K562 (cell line): ENCODE measurements at regions not wholly inside any gene's neighbourhood (a gene's known extent, or its start where the extent isn't known, plus 50 kb on each side); places are given as distances from the start of the nearest gene placed in this dataset.

Source experiments
- ATAC-seq: fragments of 200-7000 bp; cut with Tn5 transposase; 3 replicates; pipeline ENCODE4 v1.9.1; 2020; ENCODE audit warnings: moderate library complexity
- BruUV-seq: library from RNA; stranded (reverse); fragments of 400-500 nt; replicated peaks from 2 replicates; lab custom pipeline; 2021; lab: Mats Ljungman, UMichigan
- CTCF ChIA-PET: fragments of 300-600 bp; formaldehyde crosslinking; extraction: SDS; loops from one replicate; lab custom pipeline; 2021; ENCODE audit warnings: low intra/inter-chr PET ratio; lab: Yijun Ruan, JAX
- POLR2A ChIA-PET: fragments of 300-600, 350-650 bp; sonication (Branson Sonifier 250); formaldehyde crosslinking; extraction: SDS; loops from one replicate; lab custom pipeline; 2021; ENCODE audit warnings: antibody characterized with exemption, inconsistent platforms; lab: Yijun Ruan, JAX
- DNase-seq, 4 experiments: peaks; one replicate each; pipeline versions ENCODE4 v3.0.0 to v3.0.0-alpha.2; 2011 to 2018; ENCODE audit warnings: low spot score in 3 of 4, mixed read lengths in 3 of 4; ENCODE audit errors: extremely low read depth in 1 of 4
- FAIRE-seq: peaks from 2 replicates; lab custom pipeline; 2011; peaks lifted over from hg19 to GRCh38; lab: Jason Lieb, UNC
- H2AFZ ChIP-seq: 2 replicates; pipeline ENCODE4 v1.6.0; 2011; ENCODE audit warnings: low read depth, low read length, control low read depth, inconsistent platforms
- H3K27ac ChIP-seq: fragments of 200-600 bp; 3 replicates; pipeline ENCODE4 v1.8.0; 2011; ENCODE audit warnings: low read depth, mild to moderate bottlenecking, control low read depth, inconsistent platforms, low read length, moderate library complexity, mixed read lengths; ENCODE audit errors: extremely low read depth
- H3K27me3 ChIP-seq, 2 experiments: fragments of 300-600 bp in 1 of 2; 2 replicates in 1 of 2; 3 replicates in 1 of 2; pipeline versions ENCODE4 v1.6.0 to v1.8.0; 2011; ENCODE audit warnings: inconsistent platforms in 2 of 2, low read length in 2 of 2, mild to moderate bottlenecking in 1 of 2, mixed read lengths in 1 of 2, moderate library complexity in 1 of 2; ENCODE audit not compliant: control insufficient read depth in 2 of 2, insufficient read depth in 2 of 2
- H3K36me3 ChIP-seq: fragments of 300-600 bp; 3 replicates; pipeline ENCODE4 v1.8.0; 2011; ENCODE audit warnings: mild to moderate bottlenecking, low read length, inconsistent platforms; ENCODE audit not compliant: control insufficient read depth, insufficient read depth
- H3K4me1 ChIP-seq, 2 experiments: fragments of 200-600 bp in 1 of 2; replicated peaks in 1 of 2; 2 replicates in 1 of 2; 3 replicates in 1 of 2; pipeline versions ENCODE4 v1.5.1 to v1.8.0; 2011; ENCODE audit warnings: inconsistent platforms in 2 of 2, low read length in 2 of 2, mild to moderate bottlenecking in 1 of 2, mixed read lengths in 1 of 2, moderate library complexity in 1 of 2; ENCODE audit not compliant: control insufficient read depth in 2 of 2, insufficient read depth in 2 of 2
- H3K4me2 ChIP-seq: 2 replicates; pipeline ENCODE4 v1.6.1; 2011; ENCODE audit warnings: low read length, control low read depth, inconsistent platforms, mixed read lengths; ENCODE audit not compliant: insufficient read depth
- H3K4me3 ChIP-seq: fragments of 200-600 bp; sonication (generic), shearing (Covaris generic); 2 replicates; pipeline ENCODE4 v1.5.1; 2016; ENCODE audit warnings: control low read depth, inconsistent platforms
- H3K79me2 ChIP-seq: fragments of 200-600 bp; 3 replicates; pipeline ENCODE4 v1.8.0; 2011; ENCODE audit warnings: low read length, inconsistent platforms; ENCODE audit not compliant: control insufficient read depth, insufficient read depth
- H3K9ac ChIP-seq, 2 experiments: 2 replicates each; pipeline versions ENCODE4 v1.6.0 to v1.6.1; 2011; ENCODE audit warnings: low read depth in 2 of 2, low read length in 2 of 2, control low read depth in 1 of 2, inconsistent platforms in 1 of 2, mild to moderate bottlenecking in 1 of 2, mixed read lengths in 1 of 2; ENCODE audit not compliant: insufficient read depth in 1 of 2
- H3K9me1 ChIP-seq: one replicate; pipeline ENCODE4 v1.6.0; 2011; ENCODE audit warnings: inconsistent platforms, mild to moderate bottlenecking, low read length, moderate library complexity; ENCODE audit not compliant: control insufficient read depth, insufficient read depth
- H3K9me3 ChIP-seq: replicated peaks from 2 replicates; pipeline ENCODE4 v1.5.1; 2011; ENCODE audit warnings: low read depth, low read length, inconsistent platforms; ENCODE audit not compliant: control insufficient read depth, insufficient read depth
- H4K20me1 ChIP-seq: replicated peaks from 2 replicates; pipeline ENCODE4 v1.6.1; 2011; ENCODE audit warnings: low read length, inconsistent platforms, mixed read lengths; ENCODE audit not compliant: control insufficient read depth, insufficient read depth
- COPS2 ChIP-seq: fragments of 450-650 bp; conservative IDR thresholded peaks from 2 replicates; pipeline ENCODE4 v1.6.1; 2016; ENCODE audit warnings: mild to moderate bottlenecking, moderate library complexity
- DNMT1 ChIP-seq: fragments of 450-650 bp; IDR thresholded peaks from 2 replicates; pipeline ENCODE4 v1.6.1; 2016; ENCODE audit warnings: antibody characterized with exemption, mild to moderate bottlenecking
- MBD2 ChIP-seq: sonication (generic); IDR thresholded peaks from 2 replicates; pipeline ENCODE4 v1.6.1; 2016; ENCODE audit warnings: low read depth, borderline replicate concordance
- MXD1 ChIP-seq: fragments of 250-450 bp; sonication (Bioruptor Pico); IDR thresholded peaks from 2 replicates; pipeline ENCODE4 v1.8.0; 2021; ENCODE audit warnings: borderline replicate concordance, mild to moderate bottlenecking, moderate library complexity; ENCODE audit not compliant: poor library complexity, severe bottlenecking
- RBM14 ChIP-seq: fragments of 200-400 bp; formaldehyde crosslinking; IDR thresholded peaks from 2 replicates; pipeline ENCODE4 v1.6.1; 2018; ENCODE audit warnings: low read depth, mild to moderate bottlenecking, low read length, moderate library complexity, borderline replicate concordance; ENCODE audit not compliant: insufficient read depth
- SAP30 ChIP-seq: fragments of 200-600 bp; sonication (generic); IDR thresholded peaks from 2 replicates; pipeline ENCODE4 v1.6.1; 2012; ENCODE audit warnings: borderline replicate concordance, low read depth, mild to moderate bottlenecking, moderate library complexity, low read length, control low read depth, inconsistent platforms; ENCODE audit not compliant: insufficient read depth, poor library complexity, severe bottlenecking
- SOX6 ChIP-seq: fragments of 450-650 bp; IDR thresholded peaks from 2 replicates; pipeline ENCODE4 v1.6.1; 2014; ENCODE audit warnings: mild to moderate bottlenecking
- SP2 ChIP-seq: IDR thresholded peaks from 2 replicates; pipeline ENCODE4 v1.6.1; 2011; ENCODE audit warnings: mild to moderate bottlenecking, low read depth, low read length, moderate library complexity; ENCODE audit not compliant: poor library complexity, severe bottlenecking; ENCODE audit errors: extremely low read depth
- ZBTB17 ChIP-seq: fragments of 450-650 bp; formaldehyde crosslinking; IDR thresholded peaks from 2 replicates; pipeline ENCODE4 v1.4.0; 2020; ENCODE audit warnings: mild to moderate bottlenecking
- ZC3H4 ChIP-seq: sonication (generic); formaldehyde crosslinking; IDR thresholded peaks from 2 replicates; pipeline ENCODE4 v1.9.0; 2021; ENCODE audit warnings: missing genetic modification reagents, borderline replicate concordance
- ZNF280A ChIP-seq: fragments of 450-650 bp; IDR thresholded peaks from 2 replicates; pipeline ENCODE4 v1.6.1; 2018; ENCODE audit warnings: mild to moderate bottlenecking, low read depth; ENCODE audit not compliant: partially characterized antibody
- WGBS: fragments of 100-300 bp; shearing (Covaris generic); methylation state at CpG from one replicate; pipeline ENCODE4 v1.1.6; 2016; ENCODE audit warnings: low coverage, mixed read lengths; ENCODE audit not compliant: insufficient coverage; ENCODE audit errors: missing lambda C conversion rate; 5-methylcytosine and 5-hydroxymethylcytosine counted together
- in situ Hi-C: fragments of 300-500 bp; cut with MboI; formaldehyde crosslinking; loops from 4 replicates; pipeline ENCODE4 v1.15.0; 2018; ENCODE audit warnings: inconsistent platforms, mixed read lengths
- intact Hi-C: fragments of 100-400 bp; cut with micrococcal nuclease; formaldehyde crosslinking; loops from 2 replicates; pipeline ENCODE4 v1.14.2; 2022
- TF ChIP-seq, protein P1 (sequence below): sonication (generic); formaldehyde crosslinking; IDR thresholded peaks from 2 replicates; pipeline ENCODE4 v1.8.1; 2023; ENCODE audit warnings: missing genetic modification reagents, mild to moderate bottlenecking, borderline replicate concordance

DNA sequence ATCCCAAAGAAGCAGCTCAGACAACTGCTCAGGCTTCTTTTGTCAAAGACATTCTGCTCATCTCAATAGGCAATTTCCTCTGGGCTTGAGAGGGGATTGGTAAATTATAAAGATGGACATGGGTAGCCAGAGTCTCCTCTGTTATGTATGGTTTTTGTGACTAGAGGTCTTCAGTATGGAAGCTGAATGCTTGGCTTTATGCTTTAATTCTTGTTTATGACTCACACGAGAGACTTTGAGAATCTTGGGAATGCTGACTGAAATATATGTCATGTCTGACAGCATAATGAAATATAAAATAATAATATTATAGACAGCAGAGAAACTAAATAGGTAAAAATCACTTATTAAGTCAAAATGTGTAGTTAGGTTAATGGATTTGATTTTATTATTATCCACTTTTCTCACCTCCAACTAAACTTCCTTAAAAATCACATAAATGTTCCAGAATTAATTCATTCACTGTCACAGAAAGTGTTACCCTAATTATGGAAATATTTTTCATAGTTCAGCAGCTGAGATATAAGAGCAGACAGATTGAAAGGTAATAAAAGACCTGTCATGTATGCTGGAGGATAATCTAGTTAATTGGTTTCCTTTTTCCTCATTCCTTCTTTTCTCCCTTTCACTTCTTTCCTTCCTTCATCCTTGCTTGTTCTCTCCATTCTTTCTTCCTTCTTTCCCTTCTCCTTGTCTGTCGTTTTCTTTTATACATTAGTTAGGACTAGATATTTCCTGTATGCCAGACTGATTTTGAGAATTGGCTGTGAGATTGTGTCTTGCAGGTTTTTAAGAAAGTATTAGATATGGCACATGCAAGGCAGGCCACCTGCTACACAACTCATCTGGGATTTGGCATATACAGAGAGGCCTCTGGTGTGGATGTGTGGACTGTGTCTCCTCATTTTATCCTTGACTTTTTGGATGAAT is 1866.1 kb upstream of the NUDT12 start (continued):
- TF ChIP-seq, protein P1, sequence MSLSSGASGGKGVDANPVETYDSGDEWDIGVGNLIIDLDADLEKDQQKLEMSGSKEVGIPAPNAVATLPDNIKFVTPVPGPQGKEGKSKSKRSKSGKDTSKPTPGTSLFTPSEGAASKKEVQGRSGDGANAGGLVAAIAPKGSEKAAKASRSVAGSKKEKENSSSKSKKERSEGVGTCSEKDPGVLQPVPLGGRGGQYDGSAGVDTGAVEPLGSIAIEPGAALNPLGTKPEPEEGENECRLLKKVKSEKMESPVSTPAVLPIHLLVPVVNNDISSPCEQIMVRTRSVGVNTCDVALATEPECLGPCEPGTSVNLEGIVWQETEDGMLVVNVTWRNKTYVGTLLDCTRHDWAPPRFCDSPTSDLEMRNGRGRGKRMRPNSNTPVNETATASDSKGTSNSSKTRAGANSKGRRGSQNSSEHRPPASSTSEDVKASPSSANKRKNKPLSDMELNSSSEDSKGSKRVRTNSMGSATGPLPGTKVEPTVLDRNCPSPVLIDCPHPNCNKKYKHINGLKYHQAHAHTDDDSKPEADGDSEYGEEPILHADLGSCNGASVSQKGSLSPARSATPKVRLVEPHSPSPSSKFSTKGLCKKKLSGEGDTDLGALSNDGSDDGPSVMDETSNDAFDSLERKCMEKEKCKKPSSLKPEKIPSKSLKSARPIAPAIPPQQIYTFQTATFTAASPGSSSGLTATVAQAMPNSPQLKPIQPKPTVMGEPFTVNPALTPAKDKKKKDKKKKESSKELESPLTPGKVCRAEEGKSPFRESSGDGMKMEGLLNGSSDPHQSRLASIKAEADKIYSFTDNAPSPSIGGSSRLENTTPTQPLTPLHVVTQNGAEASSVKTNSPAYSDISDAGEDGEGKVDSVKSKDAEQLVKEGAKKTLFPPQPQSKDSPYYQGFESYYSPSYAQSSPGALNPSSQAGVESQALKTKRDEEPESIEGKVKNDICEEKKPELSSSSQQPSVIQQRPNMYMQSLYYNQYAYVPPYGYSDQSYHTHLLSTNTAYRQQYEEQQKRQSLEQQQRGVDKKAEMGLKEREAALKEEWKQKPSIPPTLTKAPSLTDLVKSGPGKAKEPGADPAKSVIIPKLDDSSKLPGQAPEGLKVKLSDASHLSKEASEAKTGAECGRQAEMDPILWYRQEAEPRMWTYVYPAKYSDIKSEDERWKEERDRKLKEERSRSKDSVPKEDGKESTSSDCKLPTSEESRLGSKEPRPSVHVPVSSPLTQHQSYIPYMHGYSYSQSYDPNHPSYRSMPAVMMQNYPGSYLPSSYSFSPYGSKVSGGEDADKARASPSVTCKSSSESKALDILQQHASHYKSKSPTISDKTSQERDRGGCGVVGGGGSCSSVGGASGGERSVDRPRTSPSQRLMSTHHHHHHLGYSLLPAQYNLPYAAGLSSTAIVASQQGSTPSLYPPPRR (CRISPR knock-in tag) = no peak
- TF ChIP-seq COPS2 = no peak

GRCh38 chr5:105414067-105414466 is 1851.5 kb upstream of the NUDT12 start:
- Histone ChIP-seq H4K20me1 (no peaks in the 10 kb centered on the region), H2AFZ (no peak overlapping the region), H3K27me3 (no peaks in the 10 kb centered on the region), H3K9me1 (no peaks in the 10 kb centered on the region), H3K79me2 (no peaks in the 10 kb centered on the region), H3K9me3 (no peaks in the 10 kb centered on the region; the same call in 1 of the 2 replicates), H3K4me3 (no peak overlapping the region), H3K4me1 (no peaks in the 10 kb centered on the region; a peak in 1 of 5 replicates), H3K36me3 (no peaks in the 10 kb centered on the region), H3K4me2 (no peak overlapping the region), H3K27ac (no peak overlapping the region), H3K9ac (no peak overlapping the region)
- intact Hi-C loops = no loop called here
- FAIRE-seq = no peak
- ChIA-PET POLR2A (interaction anchor here (0.7 kb wide), 1 partner anchor 1737 kb away, joined by 3 read pairs; no protein-coding TSS in a partner anchor), CTCF (no interaction called here)
- ATAC-seq = no peak
- no peak for DNase-seq
- 10% methylated on average over 2 of the region's 3 CpGs for WGBS
- in situ Hi-C loops = no loop called here
- BruUV-seq = no TSS peak
- TF ChIP-seq ZNF280A = no peak
- TF ChIP-seq MXD1 = no peak
- no peak for TF ChIP-seq RBM14
- TF ChIP-seq ZBTB17 = no peak
- TF ChIP-seq MBD2 = no peak
- TF ChIP-seq DNMT1 = no peak
- TF ChIP-seq SOX6 = no peak
- TF ChIP-seq ZC3H4 (CRISPR knock-in tag) = no peak
- TF ChIP-seq SAP30 = no peak
- no peak for TF ChIP-seq SP2
